ENCODE measurements at regions not wholly inside any gene's neighbourhood (a gene's known extent, or its start where the extent isn't known, plus 50 kb on each side); places are given as distances from the start of the nearest gene placed in this dataset.

- ATAC-seq: no peak
- H3K9me3 ChIP-seq: no peaks in the 10 kb centered on the region
- peaks cover 0 to 85% of the 10 kb centered on the region in 2 donors for H3K36me3 ChIP-seq
- no peak overlapping the region for H3K27ac ChIP-seq
- no peak for TF ChIP-seq POLR2AphosphoS5 (IDR thresholded peaks at IDR 0.05)
- TF ChIP-seq POLR2A (IDR thresholded peaks at IDR 0.05): no peak
- no peak for TF ChIP-seq EP300 (IDR thresholded peaks at IDR 0.05)
- no peak for TF ChIP-seq CTCF (IDR thresholded peaks at IDR 0.05)
- WGBS, 2 donors (ENCODE audit: low coverage in 1 of 2): 90 to 100% methylated on average over 3 to 8 of the region's 11 CpGs
- H3K27me3 ChIP-seq: no peaks in the 10 kb centered on the region
- peaks cover 0 to 23% (median 0%) of the 10 kb centered on the region in 3 donors for H3K4me1 ChIP-seq
- H3K4me3 ChIP-seq: no peak overlapping the region
These were observed 176.8 kb downstream of the KATNIP start for GRCh38 chr16:27726621-27727261.

- H3K9me3 ChIP-seq: no peaks in the 10 kb centered on the region
- no peaks in the 10 kb centered on the region for H3K27me3 ChIP-seq
- TF ChIP-seq POLR2AphosphoS5 (IDR thresholded peaks at IDR 0.05) (no peak), POLR2A (IDR thresholded peaks at IDR 0.05) (no peak), EP300 (IDR thresholded peaks at IDR 0.05) (no peak), CTCF (IDR thresholded peaks at IDR 0.05) (no peak)
- H3K27ac ChIP-seq: no peak overlapping the region
- WGBS, 2 donors (ENCODE audit: low coverage in 1 of 2): 94% methylated on average over 3 of the region's 6 CpGs; no CpG with 5 or more reads in 1 of the 2 donors
- H3K4me1 ChIP-seq: peaks cover 0 to 21% (median 0%) of the 10 kb centered on the region in 3 donors
- ATAC-seq: no peak
- no peak overlapping the region for H3K4me3 ChIP-seq
- peaks cover 0 to 79% of the 10 kb centered on the region in 2 donors for H3K36me3 ChIP-seq
These were observed 178.0 kb downstream of the KATNIP start for GRCh38 chr16:27727941-27728340.

GRCh38 chr16:27728691-27729090 is 178.7 kb downstream of the KATNIP start:
- H3K36me3 ChIP-seq: peaks cover 0 to 72% of the 10 kb centered on the region in 2 donors
- WGBS, 2 donors (ENCODE audit: low coverage in 1 of 2): 100% methylated on average over 1 of the region's 3 CpGs; no CpG with 5 or more reads in 1 of the 2 donors
- TF ChIP-seq EP300 (IDR thresholded peaks at IDR 0.05) (no peak), POLR2A (IDR thresholded peaks at IDR 0.05) (no peak), CTCF (IDR thresholded peaks at IDR 0.05) (no peak), POLR2AphosphoS5 (IDR thresholded peaks at IDR 0.05) (no peak)
- H3K9me3 ChIP-seq: no peaks in the 10 kb centered on the region
- no peaks in the 10 kb centered on the region for H3K27me3 ChIP-seq
- no peak for ATAC-seq
- H3K4me3 ChIP-seq: no peak overlapping the region
- peaks cover 0 to 14% (median 0%) of the 10 kb centered on the region in 3 donors for H3K4me1 ChIP-seq
- no peak overlapping the region for H3K27ac ChIP-seq

GRCh38 chr16:27729516-27730304 is 179.8 kb downstream of the KATNIP start:
- TF ChIP-seq CTCF (IDR thresholded peaks at IDR 0.05): no peak
- no peak overlapping the region for H3K4me3 ChIP-seq
- H3K9me3 ChIP-seq: no peaks in the 10 kb centered on the region
- no peaks in the 10 kb centered on the region for H3K27me3 ChIP-seq
- no peak overlapping the region for H3K27ac ChIP-seq
- WGBS, 2 donors (ENCODE audit: low coverage in 1 of 2): 68 to 81% methylated on average over 6 to 9 of the region's 10 CpGs
- no peak for ATAC-seq
- H3K36me3 ChIP-seq: peaks cover 0 to 66% of the 10 kb centered on the region in 2 donors
- peaks cover 0 to 4% (median 0%) of the 10 kb centered on the region in 3 donors for H3K4me1 ChIP-seq
